Caco-2 (cell line): ENCODE measurements at regions not wholly inside any gene's neighbourhood (a gene's known extent, or its start where the extent isn't known, plus 50 kb on each side); places are given as distances from the start of the nearest gene placed in this dataset.
"Not testable (repeated sequence)": the region's sequence is repeated elsewhere in the genome, so short reads cannot be mapped to it uniquely, and the experiment has no call there.

Source experiments
- BruUV-seq: library from RNA; stranded (reverse); fragments of 400-500 nt; replicated peaks from 2 replicates; lab custom pipeline; 2021; lab: Mats Ljungman, UMichigan
- CTCF ChIA-PET: fragments of 300-600 bp; sonication (Branson Sonifier 250); formaldehyde crosslinking; loops from one replicate; lab custom pipeline; 2022; ENCODE audit warnings: antibody characterized with exemption; lab: Charles Lee
- POLR2A ChIA-PET: fragments of 300-600 bp; sonication (Branson Sonifier 250); formaldehyde crosslinking; loops from one replicate; lab custom pipeline; 2022; ENCODE audit warnings: antibody characterized with exemption; lab: Charles Lee
- DNase-seq, 2 experiments: peaks; one replicate each; pipeline versions ENCODE4 v3.0.0 to v3.0.0-alpha.2; 2020 to 2022
- H3K27me3 ChIP-seq: replicated peaks from 2 replicates; pipeline ENCODE4 v1.6.0; 2011; ENCODE audit warnings: low read length; ENCODE audit not compliant: control insufficient read depth, insufficient read depth
- H3K36me3 ChIP-seq: 2 replicates; pipeline ENCODE4 v1.5.1; 2011; ENCODE audit warnings: low read length; ENCODE audit not compliant: control insufficient read depth, insufficient read depth
- H3K4me1 ChIP-seq: fragments of 250-450 bp; sonication (Bioruptor Pico); 2 replicates; pipeline ENCODE4 v1.5.1; 2020; ENCODE audit warnings: mild to moderate bottlenecking
- H3K4me3 ChIP-seq: 2 replicates; pipeline ENCODE4 v1.5.1; 2011; ENCODE audit warnings: low read depth, mild to moderate bottlenecking, control low read depth, low read length
- H3K9me3 ChIP-seq: fragments of 250-450 bp; sonication (Bioruptor Pico); 2 replicates; pipeline ENCODE4 v1.5.1; 2020; ENCODE audit warnings: mild to moderate bottlenecking, moderate library complexity
- H3K27ac Mint-ChIP-seq: one replicate; pipeline ENCODE4 v1.8.0; 2022; ENCODE audit warnings: mixed read lengths; ENCODE audit not compliant: unreplicated experiment
- H3K27me3 Mint-ChIP-seq: one replicate; pipeline ENCODE4 v1.8.0; 2022; ENCODE audit warnings: mixed read lengths; ENCODE audit not compliant: insufficient read depth, unreplicated experiment
- H3K36me3 Mint-ChIP-seq: one replicate; pipeline ENCODE4 v1.8.0; 2022; ENCODE audit warnings: mild to moderate bottlenecking, mixed read lengths; ENCODE audit not compliant: insufficient read depth, unreplicated experiment
- H3K4me1 Mint-ChIP-seq: one replicate; pipeline ENCODE4 v1.8.0; 2022; ENCODE audit warnings: low read depth, mixed read lengths; ENCODE audit not compliant: unreplicated experiment
- H3K4me3 Mint-ChIP-seq: one replicate; pipeline ENCODE4 v1.8.0; 2022; ENCODE audit warnings: mild to moderate bottlenecking, moderate library complexity, mixed read lengths; ENCODE audit not compliant: unreplicated experiment
- H3K9me3 Mint-ChIP-seq: one replicate; pipeline ENCODE4 v1.8.0; 2022; ENCODE audit warnings: mixed read lengths; ENCODE audit not compliant: unreplicated experiment
- CTCF ChIP-seq, 2 experiments: fragments of 200-600 bp in 1 of 2; IDR thresholded peaks; 1 replicate in 1 of 2; 2 replicates in 1 of 2; pipeline versions ENCODE4 v1.5.1 to v1.8.0; 2011 to 2022; ENCODE audit warnings: antibody characterized with exemption in 1 of 2, control low read depth in 1 of 2, inconsistent platforms in 1 of 2, low read depth in 1 of 2, low read length in 1 of 2, mild to moderate bottlenecking in 1 of 2, moderate library complexity in 1 of 2; ENCODE audit not compliant: insufficient read depth in 1 of 2, severe bottlenecking in 1 of 2, unreplicated experiment in 1 of 2
- intact Hi-C: fragments of 100-400 bp; cut with micrococcal nuclease; formaldehyde crosslinking; loops from one replicate; pipeline ENCODE4 v1.10.0; 2022; ENCODE audit not compliant: unreplicated experiment

GRCh38 chr7:110507832-110508231 is 583.1 kb upstream of the LRRN3 start:
- no peaks in the 10 kb centered on the region for H3K36me3 ChIP-seq

GRCh38 chr7:110514975-110515551 is 575.9 kb upstream of the LRRN3 start:
- H3K9me3 ChIP-seq, H3K4me1 ChIP-seq, intact Hi-C loops, H3K4me1 Mint-ChIP-seq, H3K27me3 ChIP-seq, DNase-seq, H3K4me3 Mint-ChIP-seq, H3K36me3 ChIP-seq, CTCF ChIA-PET, H3K27ac Mint-ChIP-seq, H3K27me3 Mint-ChIP-seq, BruUV-seq, H3K4me3 ChIP-seq, H3K9me3 Mint-ChIP-seq, POLR2A ChIA-PET, H3K36me3 Mint-ChIP-seq: not testable (repeated sequence)

More at GRCh38 chr7:110507832-110508231, 583.1 kb upstream of the LRRN3 start:
- POLR2A ChIA-PET, result no interaction called here
- no peak for TF ChIP-seq CTCF (IDR thresholded peaks at IDR 0.05; ENCODE audit: insufficient read depth in 1 of 2, low read depth in 1 of 2, low read length in 1 of 2, severe bottlenecking in 1 of 2, unreplicated experiment in 1 of 2)
- no peaks in the 10 kb centered on the region for H3K9me3 Mint-ChIP-seq
- no peak overlapping the region for H3K27ac Mint-ChIP-seq
- DNase-seq, result no peak
- Histone ChIP-seq H3K9me3 (no peaks in the 10 kb centered on the region), H3K4me3 (no peak overlapping the region), H3K27me3 (no peaks in the 10 kb centered on the region), H3K4me1 (no peaks in the 10 kb centered on the region)
- H3K27me3 Mint-ChIP-seq, result no peaks in the 10 kb centered on the region
- H3K4me1 Mint-ChIP-seq, result no peaks in the 10 kb centered on the region
- H3K4me3 Mint-ChIP-seq, result no peak overlapping the region
- intact Hi-C loops, result no loop called here
- no peaks in the 10 kb centered on the region for H3K36me3 Mint-ChIP-seq
- no TSS peak for BruUV-seq
- CTCF ChIA-PET, result no interaction called here

- H3K27me3 ChIP-seq, result no peaks in the 10 kb centered on the region
- CTCF ChIA-PET, result no interaction called here
These were observed 571.1 kb upstream of the LRRN3 start for GRCh38 chr7:110519851-110520250.

More at GRCh38 chr7:110519851-110520250, 571.1 kb upstream of the LRRN3 start:
- H3K4me3 Mint-ChIP-seq, result no peak overlapping the region
- intact Hi-C loops, result no loop called here
- H3K4me1 Mint-ChIP-seq, result no peaks in the 10 kb centered on the region
- no peak for TF ChIP-seq CTCF (IDR thresholded peaks at IDR 0.05; ENCODE audit: insufficient read depth in 1 of 2, low read depth in 1 of 2, low read length in 1 of 2, severe bottlenecking in 1 of 2, unreplicated experiment in 1 of 2)
- no peak for DNase-seq
- no TSS peak for BruUV-seq
- no peaks in the 10 kb centered on the region for H3K36me3 Mint-ChIP-seq
- H3K9me3 ChIP-seq, result no peaks in the 10 kb centered on the region
- POLR2A ChIA-PET, result no interaction called here
- H3K27ac Mint-ChIP-seq, result no peak overlapping the region
- H3K4me3 ChIP-seq, result no peak overlapping the region
- H3K9me3 Mint-ChIP-seq, result no peaks in the 10 kb centered on the region
- no peaks in the 10 kb centered on the region for H3K36me3 ChIP-seq
- H3K4me1 ChIP-seq, result no peaks in the 10 kb centered on the region
- H3K27me3 Mint-ChIP-seq, result no peaks in the 10 kb centered on the region
